ENCODE measurements at regions not wholly inside any gene's neighbourhood (a gene's known extent, or its start where the extent isn't known, plus 50 kb on each side); places are given as distances from the start of the nearest gene placed in this dataset.

- no peak for TF ChIP-seq POLR2A (IDR thresholded peaks at IDR 0.05)
- no peak for TF ChIP-seq CTCF (IDR thresholded peaks at IDR 0.05)
Observed at GRCh38 chr7:63038987-63039386, 959.7 kb upstream of the ZNF722 start.
